HG02623 (cell line): ENCODE measurements at regions not wholly inside any gene's neighbourhood (a gene's known extent, or its start where the extent isn't known, plus 50 kb on each side); places are given as distances from the start of the nearest gene placed in this dataset.

ENCODE experiments used
- ATAC-seq: cut with Tn5 transposase; IDR thresholded peaks from one replicate; pipeline ENCODE4 v1.9.1; 2021; ENCODE audit warnings: moderate library complexity; ENCODE audit not compliant: unreplicated experiment

- ATAC-seq, result no peak
Measured at GRCh38 chr7:41878309-41879295, 175.7 kb upstream of the INHBA start.

- ATAC-seq, result no peak
Measured at GRCh38 chr7:41877118-41877517, 174.2 kb upstream of the INHBA start.

- ATAC-seq, result no peak
Measured at GRCh38 chr7:41875513-41875912, 172.6 kb upstream of the INHBA start.

GRCh38 chr7:41874201-41874785 lies 171.4 kb upstream of the INHBA start:
- ATAC-seq, result no peak

- no peak for ATAC-seq
Measured at GRCh38 chr7:41873741-41874140, 170.9 kb upstream of the INHBA start.

GRCh38 chr7:41872966-41873365 lies 170.1 kb upstream of the INHBA start:
- no peak for ATAC-seq

- peak; percentile 56 for ATAC-seq
Measured at GRCh38 chr7:41870461-41871138, 167.7 kb upstream of the INHBA start.

- ATAC-seq, result peak; percentile 45
Measured at GRCh38 chr7:41869997-41870396, 167.1 kb upstream of the INHBA start.

- no peak for ATAC-seq
Measured at GRCh38 chr7:41869596-41869995, 166.7 kb upstream of the INHBA start.

GRCh38 chr7:41869091-41869490 lies 166.2 kb upstream of the INHBA start:
- no peak for ATAC-seq

- ATAC-seq, result no peak
Measured at GRCh38 chr7:41867639-41868280, 164.9 kb upstream of the INHBA start.

GRCh38 chr7:41862261-41862660 lies 159.4 kb upstream of the INHBA start:
- ATAC-seq, result no peak

GRCh38 chr7:41861642-41862041 lies 158.8 kb upstream of the INHBA start:
- ATAC-seq, result no peak

- no peak for ATAC-seq
Measured at GRCh38 chr7:41858201-41858600, 155.3 kb upstream of the INHBA start.

GRCh38 chr7:41855798-41856197 lies 152.9 kb upstream of the INHBA start:
- ATAC-seq, result no peak

GRCh38 chr7:41847606-41848005 lies 144.7 kb upstream of the INHBA start:
- no peak for ATAC-seq

GRCh38 chr7:41847151-41847550 lies 144.3 kb upstream of the INHBA start:
- no peak for ATAC-seq

- ATAC-seq, result no peak
Measured at GRCh38 chr7:41842956-41843355, 140.1 kb upstream of the INHBA start.

GRCh38 chr7:41837916-41838315 lies 135.0 kb upstream of the INHBA start:
- no peak for ATAC-seq

- no peak for ATAC-seq
Measured at GRCh38 chr7:41835976-41836530, 133.2 kb upstream of the INHBA start.
